ENCODE measurements at regions not wholly inside any gene's neighbourhood (a gene's known extent, or its start where the extent isn't known, plus 50 kb on each side); places are given as distances from the start of the nearest gene placed in this dataset.
A peak's percentile ranks its signal among the peaks of the same experiment; 100 is the strongest.

- H3K9me3 ChIP-seq: peaks cover 3% of the 10 kb centered on the region; the same call in 1 of the 2 replicates
- TF ChIP-seq, protein P1, sequence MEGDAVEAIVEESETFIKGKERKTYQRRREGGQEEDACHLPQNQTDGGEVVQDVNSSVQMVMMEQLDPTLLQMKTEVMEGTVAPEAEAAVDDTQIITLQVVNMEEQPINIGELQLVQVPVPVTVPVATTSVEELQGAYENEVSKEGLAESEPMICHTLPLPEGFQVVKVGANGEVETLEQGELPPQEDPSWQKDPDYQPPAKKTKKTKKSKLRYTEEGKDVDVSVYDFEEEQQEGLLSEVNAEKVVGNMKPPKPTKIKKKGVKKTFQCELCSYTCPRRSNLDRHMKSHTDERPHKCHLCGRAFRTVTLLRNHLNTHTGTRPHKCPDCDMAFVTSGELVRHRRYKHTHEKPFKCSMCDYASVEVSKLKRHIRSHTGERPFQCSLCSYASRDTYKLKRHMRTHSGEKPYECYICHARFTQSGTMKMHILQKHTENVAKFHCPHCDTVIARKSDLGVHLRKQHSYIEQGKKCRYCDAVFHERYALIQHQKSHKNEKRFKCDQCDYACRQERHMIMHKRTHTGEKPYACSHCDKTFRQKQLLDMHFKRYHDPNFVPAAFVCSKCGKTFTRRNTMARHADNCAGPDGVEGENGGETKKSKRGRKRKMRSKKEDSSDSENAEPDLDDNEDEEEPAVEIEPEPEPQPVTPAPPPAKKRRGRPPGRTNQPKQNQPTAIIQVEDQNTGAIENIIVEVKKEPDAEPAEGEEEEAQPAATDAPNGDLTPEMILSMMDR (IDR thresholded peaks at IDR 0.05; ENCODE audit: low read depth, low read length): no peak
- H3K36me3 ChIP-seq: no peaks in the 10 kb centered on the region; the same call in 1 of the 2 replicates
- DNase-seq: no peak
- H3K4me3 ChIP-seq (ENCODE audit: low read depth, low read length): peak overlapping the region; percentile 29
- H3K27me3 ChIP-seq: no peaks in the 10 kb centered on the region
- no peaks in the 10 kb centered on the region for H3K4me1 ChIP-seq
Measured at GRCh38 chr3:177377166-177377565, 179.9 kb upstream of the TBL1XR1 start.

DNA sequence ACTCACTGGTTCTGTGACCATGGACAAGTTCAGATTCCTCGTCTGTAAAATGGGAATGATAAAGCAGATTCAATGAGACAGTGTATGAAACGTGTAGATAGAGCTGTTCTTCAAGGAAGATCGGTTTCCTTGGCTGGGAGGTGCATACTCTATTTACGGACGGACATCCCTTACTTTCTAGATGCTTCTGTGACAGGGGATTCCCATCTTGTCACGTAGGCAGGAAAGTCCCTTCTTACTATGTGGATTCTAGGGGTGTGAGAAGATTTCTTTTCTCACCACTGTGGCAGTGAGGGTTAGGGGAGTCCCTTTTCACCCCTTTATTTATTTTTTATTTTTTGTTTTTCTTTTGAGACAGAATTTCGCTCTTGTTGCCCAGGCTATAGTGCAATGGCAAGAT is 180.9 kb upstream of the TBL1XR1 start:
- H3K4me3 ChIP-seq (ENCODE audit: low read depth, low read length): no peak overlapping the region
- H3K4me1 ChIP-seq: no peaks in the 10 kb centered on the region
- H3K27me3 ChIP-seq: no peaks in the 10 kb centered on the region
- H3K9me3 ChIP-seq: peaks cover 3% of the 10 kb centered on the region; the same call in 1 of the 2 replicates
- TF ChIP-seq, protein P1 (IDR thresholded peaks at IDR 0.05; ENCODE audit: low read depth, low read length): no peak
- no peak for DNase-seq
- no peaks in the 10 kb centered on the region; the same call in 1 of the 2 replicates for H3K36me3 ChIP-seq

GRCh38 chr3:177379045-177379444 is 181.8 kb upstream of the TBL1XR1 start:
- Histone ChIP-seq H3K9me3 (peaks cover 3% of the 10 kb centered on the region; the same call in 1 of the 2 replicates), H3K4me3 (ENCODE audit: low read depth, low read length) (no peak overlapping the region), H3K36me3 (no peaks in the 10 kb centered on the region; the same call in 1 of the 2 replicates), H3K4me1 (no peaks in the 10 kb centered on the region), H3K27me3 (no peaks in the 10 kb centered on the region)
- DNase-seq: no peak
- TF ChIP-seq, protein P1 (IDR thresholded peaks at IDR 0.05; ENCODE audit: low read depth, low read length): no peak

DNA sequence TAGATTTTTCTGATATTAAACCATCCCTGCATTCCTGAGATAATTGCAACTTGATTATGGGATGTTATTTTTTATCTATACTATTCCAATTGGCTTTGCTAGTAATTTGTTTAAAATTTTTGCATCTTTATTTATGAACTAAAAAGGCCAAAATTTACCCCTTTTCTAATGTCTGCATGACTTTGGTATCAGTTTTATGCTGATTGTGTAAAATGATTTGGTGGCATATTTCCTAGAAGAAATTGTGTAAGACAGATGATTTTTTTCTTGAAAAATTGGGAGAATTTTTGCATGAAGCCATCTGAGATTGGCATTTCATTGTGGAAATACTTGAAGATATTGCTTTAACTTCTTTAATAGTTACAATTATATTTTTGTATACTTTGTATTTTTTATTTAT is 183.8 kb upstream of the TBL1XR1 start:
- no peak for DNase-seq
- Histone ChIP-seq H3K36me3 (no peaks in the 10 kb centered on the region; the same call in 1 of the 2 replicates), H3K27me3 (no peaks in the 10 kb centered on the region), H3K9me3 (peaks cover 3% of the 10 kb centered on the region; the same call in 1 of the 2 replicates), H3K4me1 (no peaks in the 10 kb centered on the region), H3K4me3 (ENCODE audit: low read depth, low read length) (no peak overlapping the region)
- TF ChIP-seq, protein P1 (IDR thresholded peaks at IDR 0.05; ENCODE audit: low read depth, low read length): no peak

- no peak for DNase-seq
- H3K27me3 ChIP-seq: no peaks in the 10 kb centered on the region
- no peaks in the 10 kb centered on the region for H3K4me1 ChIP-seq
- H3K36me3 ChIP-seq: no peaks in the 10 kb centered on the region
- no peak overlapping the region for H3K4me3 ChIP-seq (ENCODE audit: low read depth, low read length)
- TF ChIP-seq, protein P1 (IDR thresholded peaks at IDR 0.05; ENCODE audit: low read depth, low read length): no peak
- H3K9me3 ChIP-seq: peaks cover 3% of the 10 kb centered on the region; the same call in 1 of the 2 replicates
Measured at GRCh38 chr3:177382944-177383343, 185.7 kb upstream of the TBL1XR1 start.

GRCh38 chr3:177385186-177385585 is 187.9 kb upstream of the TBL1XR1 start:
- Histone ChIP-seq H3K9me3 (peaks cover 1% of the 10 kb centered on the region; the same call in 1 of the 2 replicates), H3K4me3 (ENCODE audit: low read depth, low read length) (no peak overlapping the region), H3K27me3 (no peaks in the 10 kb centered on the region), H3K4me1 (no peaks in the 10 kb centered on the region), H3K36me3 (no peaks in the 10 kb centered on the region)
- no peak for DNase-seq
- TF ChIP-seq, protein P1 (IDR thresholded peaks at IDR 0.05; ENCODE audit: low read depth, low read length): no peak

All from BE2C (cell line).